Fibroblast of pulmonary artery (primary cell): ENCODE measurements at regions not wholly inside any gene's neighbourhood (a gene's known extent, or its start where the extent isn't known, plus 50 kb on each side); places are given as distances from the start of the nearest gene placed in this dataset.
"Not testable (repeated sequence)": the region's sequence is repeated elsewhere in the genome, so short reads cannot be mapped to it uniquely, and the experiment has no call there.

ENCODE experiments used
- DNase-seq: peaks from one replicate; pipeline ENCODE4 v3.0.0-alpha.2; 2010; ENCODE audit warnings: low read depth
- H3K4me3 ChIP-seq: replicated peaks from 2 replicates; pipeline ENCODE4 v1.5.1; 2011; ENCODE audit warnings: low read depth, mild to moderate bottlenecking, control low read depth, low read length, moderate library complexity
- TF ChIP-seq, protein P1 (sequence below): IDR thresholded peaks from 2 replicates; pipeline ENCODE4 v1.5.1; 2011; ENCODE audit warnings: mild to moderate bottlenecking, control low read depth, low read length, inconsistent platforms; ENCODE audit errors: missing control alignments

DNA sequence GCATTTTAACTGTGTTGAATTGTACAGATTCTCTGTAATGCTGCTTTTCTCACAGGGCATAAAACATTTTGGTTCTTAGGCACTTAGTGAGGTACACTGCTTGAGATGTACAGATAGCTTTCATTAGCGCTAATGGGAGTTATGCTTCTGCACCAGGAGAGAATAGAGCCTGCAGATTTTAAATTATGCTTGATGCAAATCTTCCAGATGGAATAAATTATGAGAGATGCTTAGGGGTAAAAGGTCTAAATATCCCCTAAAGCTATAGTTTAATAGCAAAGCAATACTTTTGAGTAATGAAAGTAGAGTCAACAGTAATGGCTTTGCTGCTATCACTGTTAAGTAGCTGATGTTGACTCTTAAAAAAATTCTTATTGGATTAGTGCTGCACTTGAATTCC lies 248.9 kb downstream of the S1PR1 start:
- DNase-seq = no peak
- H3K4me3 ChIP-seq = no peak overlapping the region
- TF ChIP-seq, protein P1, sequence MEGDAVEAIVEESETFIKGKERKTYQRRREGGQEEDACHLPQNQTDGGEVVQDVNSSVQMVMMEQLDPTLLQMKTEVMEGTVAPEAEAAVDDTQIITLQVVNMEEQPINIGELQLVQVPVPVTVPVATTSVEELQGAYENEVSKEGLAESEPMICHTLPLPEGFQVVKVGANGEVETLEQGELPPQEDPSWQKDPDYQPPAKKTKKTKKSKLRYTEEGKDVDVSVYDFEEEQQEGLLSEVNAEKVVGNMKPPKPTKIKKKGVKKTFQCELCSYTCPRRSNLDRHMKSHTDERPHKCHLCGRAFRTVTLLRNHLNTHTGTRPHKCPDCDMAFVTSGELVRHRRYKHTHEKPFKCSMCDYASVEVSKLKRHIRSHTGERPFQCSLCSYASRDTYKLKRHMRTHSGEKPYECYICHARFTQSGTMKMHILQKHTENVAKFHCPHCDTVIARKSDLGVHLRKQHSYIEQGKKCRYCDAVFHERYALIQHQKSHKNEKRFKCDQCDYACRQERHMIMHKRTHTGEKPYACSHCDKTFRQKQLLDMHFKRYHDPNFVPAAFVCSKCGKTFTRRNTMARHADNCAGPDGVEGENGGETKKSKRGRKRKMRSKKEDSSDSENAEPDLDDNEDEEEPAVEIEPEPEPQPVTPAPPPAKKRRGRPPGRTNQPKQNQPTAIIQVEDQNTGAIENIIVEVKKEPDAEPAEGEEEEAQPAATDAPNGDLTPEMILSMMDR = no peak

DNA sequence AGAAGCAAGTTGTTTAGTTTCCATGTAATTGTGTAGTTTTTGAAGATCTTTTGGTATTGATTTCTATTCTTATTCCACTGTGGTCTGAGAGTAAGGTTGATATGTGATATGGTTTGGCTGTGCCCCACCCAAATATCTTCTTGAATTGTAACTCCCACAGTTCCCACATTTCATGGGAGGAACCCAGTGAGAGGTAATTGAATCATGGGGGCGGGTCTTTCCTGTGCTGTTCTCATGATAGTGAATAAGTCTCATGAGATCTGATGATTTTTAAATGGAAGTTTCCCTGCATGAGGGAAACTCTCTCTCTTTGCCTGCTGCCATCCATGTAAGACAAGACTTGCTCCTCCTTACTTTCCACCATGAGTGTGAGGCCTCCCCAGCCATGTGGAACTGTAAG lies 255.3 kb downstream of the S1PR1 start:
- not testable (repeated sequence) for DNase-seq, H3K4me3 ChIP-seq

DNA sequence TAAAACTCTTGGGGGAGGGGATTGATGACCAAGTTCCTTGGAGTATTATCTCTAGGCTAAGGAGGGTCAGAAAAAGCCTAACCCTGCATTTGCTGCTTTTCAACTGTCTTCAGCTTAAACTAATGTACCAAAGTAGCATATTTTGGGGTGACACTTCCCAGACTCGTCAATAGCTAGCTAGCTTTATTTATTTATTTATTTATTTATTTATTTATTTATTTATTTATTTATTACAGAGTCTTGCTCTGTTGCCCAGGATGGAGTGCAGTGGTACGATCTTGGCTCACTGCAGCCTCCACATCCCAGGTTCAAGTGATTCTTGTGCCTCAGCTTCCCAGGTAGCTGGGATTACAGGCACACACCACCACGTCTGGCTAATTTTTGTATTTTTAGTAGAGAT lies 257.1 kb downstream of the S1PR1 start:
- not testable (repeated sequence) for DNase-seq, H3K4me3 ChIP-seq

DNA sequence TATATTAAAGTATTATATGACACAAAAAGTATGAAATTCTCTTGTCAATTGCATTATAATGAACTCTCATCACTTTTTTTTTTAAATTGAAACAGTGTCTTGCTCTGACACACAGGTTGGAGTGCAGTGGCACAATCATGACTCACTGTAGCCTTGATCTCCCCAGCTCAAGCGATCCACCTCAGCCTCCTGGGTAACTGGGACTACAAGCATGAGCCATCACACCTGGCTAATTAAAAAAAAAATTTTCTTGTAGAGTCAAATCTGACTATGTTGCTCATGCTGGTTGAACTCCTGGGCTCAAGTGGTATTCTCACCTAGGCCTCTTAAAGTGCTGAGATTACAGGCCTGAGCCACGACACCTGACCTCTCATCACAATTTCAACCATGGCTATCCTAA lies 259.3 kb downstream of the S1PR1 start:
- TF ChIP-seq, protein P1 = no peak
- no peak for DNase-seq
- no peak overlapping the region for H3K4me3 ChIP-seq

DNA sequence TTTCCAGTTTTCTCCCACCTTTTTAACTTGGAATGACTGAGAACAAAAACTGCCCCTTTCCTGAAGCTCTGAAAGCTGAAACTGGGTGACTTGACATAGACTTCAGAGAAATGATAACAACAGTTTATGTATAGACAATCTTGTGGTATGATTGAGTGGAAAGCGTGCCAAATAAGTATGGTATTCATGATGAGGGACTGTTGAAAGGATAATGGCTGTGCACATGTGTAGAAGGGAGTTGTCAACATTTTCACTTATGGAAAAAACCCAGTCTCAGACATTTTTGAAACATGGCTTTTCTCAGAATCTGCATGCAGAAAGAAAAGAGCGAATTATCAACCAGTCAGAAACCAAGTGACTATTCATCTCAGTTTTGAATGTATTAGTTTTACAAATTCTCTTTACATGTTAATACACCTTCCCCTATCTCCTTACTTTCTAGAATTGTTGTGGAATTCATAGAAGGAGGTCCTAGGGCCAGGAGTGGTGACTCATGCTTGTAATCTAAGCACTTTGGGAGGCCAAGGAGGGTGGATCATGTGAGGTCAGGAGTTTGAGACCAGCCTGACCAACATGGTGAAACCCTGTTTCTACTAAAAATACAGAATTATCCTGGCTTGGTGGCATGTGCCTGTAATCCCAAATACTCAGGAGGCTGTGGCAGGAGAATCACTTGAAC lies 261.2 kb downstream of the S1PR1 start:
- no peak overlapping the region for H3K4me3 ChIP-seq
- DNase-seq = no peak
- TF ChIP-seq, protein P1 = no peak

DNA sequence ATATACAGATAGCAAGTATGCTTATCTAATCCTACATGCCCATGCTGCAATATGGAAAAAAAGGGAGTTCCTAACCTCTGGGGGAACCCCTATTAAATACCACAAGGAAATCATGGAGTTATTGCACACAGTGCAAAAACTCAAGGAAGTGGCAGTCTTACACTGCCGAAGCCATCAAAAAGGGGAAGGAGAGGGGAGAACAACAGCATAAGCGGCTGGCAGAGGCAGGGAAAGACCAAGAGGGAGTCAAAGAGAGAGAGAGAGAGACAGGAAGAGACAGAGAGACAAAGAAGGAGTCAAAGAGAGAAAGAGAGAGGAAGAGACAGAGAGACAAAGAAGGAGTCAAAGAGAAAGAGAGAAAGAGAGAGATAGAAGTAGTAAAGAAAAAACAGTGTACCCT lies 267.3 kb downstream of the S1PR1 start:
- H3K4me3 ChIP-seq, DNase-seq: not testable (repeated sequence)

DNA sequence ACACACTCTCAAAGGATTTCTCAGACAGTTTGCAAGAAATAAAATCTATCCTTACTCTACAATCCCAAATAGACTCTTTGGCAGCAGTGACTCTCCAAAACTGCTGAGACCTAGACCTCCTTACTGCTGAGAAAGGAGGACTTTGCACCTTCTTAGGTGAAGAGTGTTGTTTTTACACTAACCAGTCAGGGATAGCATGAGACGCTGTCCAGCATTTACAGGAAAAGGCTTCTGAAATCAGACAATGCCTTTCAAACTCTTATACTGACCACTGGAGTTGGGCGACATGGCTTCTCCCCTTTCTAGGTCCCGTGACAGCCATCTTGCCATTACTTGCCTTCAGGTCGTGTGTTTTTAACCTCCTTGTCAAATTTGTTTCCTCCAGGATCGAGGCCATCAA lies 268.4 kb downstream of the S1PR1 start:
- H3K4me3 ChIP-seq, DNase-seq: not testable (repeated sequence)

DNA sequence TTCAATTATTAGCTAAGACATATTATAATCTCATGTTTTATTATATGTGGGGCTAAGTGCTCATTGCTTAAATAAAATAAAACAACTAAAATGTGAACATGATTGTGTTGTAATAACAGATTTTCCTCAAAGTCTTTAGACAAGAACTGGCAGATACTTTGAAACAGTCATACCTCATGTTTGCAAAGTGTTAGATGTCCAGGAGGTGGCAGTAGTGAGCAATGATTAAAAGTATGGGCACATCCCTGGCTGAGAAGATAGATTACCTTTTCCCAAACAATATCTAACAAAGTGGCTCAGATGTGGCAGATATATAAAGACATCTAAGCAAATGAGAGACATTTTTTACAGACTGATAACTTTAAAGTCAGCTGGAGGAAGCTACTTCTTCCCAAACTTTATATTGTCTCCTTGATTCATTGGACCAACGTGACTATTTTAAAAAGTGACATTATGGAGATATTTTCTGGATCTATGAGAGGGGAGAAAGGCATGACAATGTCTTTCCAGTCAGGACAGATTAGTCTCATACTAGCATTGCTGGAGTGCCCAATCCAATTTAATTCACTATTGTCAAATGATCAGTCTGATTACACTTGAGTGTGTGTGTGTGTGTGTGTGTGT lies 269.8 kb downstream of the S1PR1 start:
- TF ChIP-seq, protein P1 = peak; percentile 84
- H3K4me3 ChIP-seq = no peak overlapping the region
- peak; percentile 61 for DNase-seq

DNA sequence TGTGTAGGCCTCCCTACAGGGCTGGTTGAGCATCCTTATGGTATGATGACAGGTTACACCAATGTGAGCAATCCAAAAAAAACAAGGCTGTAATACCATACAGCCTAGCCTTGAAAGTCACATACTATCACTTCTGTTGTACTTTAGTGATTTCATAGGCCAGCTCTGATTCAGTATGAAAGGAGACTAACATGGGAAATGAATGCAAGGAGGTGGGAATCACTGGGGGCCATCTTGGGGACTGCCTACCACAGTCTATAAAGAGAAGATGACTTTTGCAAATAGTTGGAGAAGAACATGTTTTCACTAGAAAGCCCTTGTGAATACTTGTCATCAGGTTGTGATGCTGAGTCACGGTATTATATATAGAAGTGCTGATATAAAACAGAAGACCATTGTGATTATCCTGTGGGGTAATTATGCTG lies 270.7 kb downstream of the S1PR1 start:
- TF ChIP-seq, protein P1 = no peak
- H3K4me3 ChIP-seq = no peak overlapping the region
- DNase-seq = peak; percentile 10
